ENCODE measurements at regions not wholly inside any gene's neighbourhood (a gene's known extent, or its start where the extent isn't known, plus 50 kb on each side); places are given as distances from the start of the nearest gene placed in this dataset.

DNA sequence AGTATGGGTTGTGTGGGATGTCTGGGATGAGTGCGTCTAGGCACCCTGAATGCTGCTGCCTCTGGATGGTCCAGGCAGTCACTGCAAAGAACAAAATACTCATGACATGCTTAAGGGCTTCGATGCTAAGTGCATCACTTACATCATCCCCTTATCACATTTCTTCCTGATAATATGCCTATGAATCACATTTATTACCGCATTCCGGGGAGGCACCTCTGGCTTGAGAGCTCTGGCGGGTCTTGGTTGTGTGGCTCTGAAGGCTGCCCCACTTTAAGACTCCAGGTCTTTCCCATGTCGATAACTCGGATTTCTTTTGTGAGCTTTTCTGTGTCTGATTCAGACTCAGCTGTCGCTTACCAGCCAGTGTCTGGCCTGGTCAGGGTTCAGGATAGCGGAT lies 1126.4 kb downstream of the TBC1D22A start:
- H3K27ac ChIP-seq: no peak overlapping the region
- H3K4me1 ChIP-seq: no peaks in the 10 kb centered on the region
- DNase-seq: no peak
- no peaks in the 10 kb centered on the region for H3K36me3 ChIP-seq
- intact Hi-C loops (cut with DNase I): no loop called here
- no peak for ATAC-seq
- TF ChIP-seq, protein P1, sequence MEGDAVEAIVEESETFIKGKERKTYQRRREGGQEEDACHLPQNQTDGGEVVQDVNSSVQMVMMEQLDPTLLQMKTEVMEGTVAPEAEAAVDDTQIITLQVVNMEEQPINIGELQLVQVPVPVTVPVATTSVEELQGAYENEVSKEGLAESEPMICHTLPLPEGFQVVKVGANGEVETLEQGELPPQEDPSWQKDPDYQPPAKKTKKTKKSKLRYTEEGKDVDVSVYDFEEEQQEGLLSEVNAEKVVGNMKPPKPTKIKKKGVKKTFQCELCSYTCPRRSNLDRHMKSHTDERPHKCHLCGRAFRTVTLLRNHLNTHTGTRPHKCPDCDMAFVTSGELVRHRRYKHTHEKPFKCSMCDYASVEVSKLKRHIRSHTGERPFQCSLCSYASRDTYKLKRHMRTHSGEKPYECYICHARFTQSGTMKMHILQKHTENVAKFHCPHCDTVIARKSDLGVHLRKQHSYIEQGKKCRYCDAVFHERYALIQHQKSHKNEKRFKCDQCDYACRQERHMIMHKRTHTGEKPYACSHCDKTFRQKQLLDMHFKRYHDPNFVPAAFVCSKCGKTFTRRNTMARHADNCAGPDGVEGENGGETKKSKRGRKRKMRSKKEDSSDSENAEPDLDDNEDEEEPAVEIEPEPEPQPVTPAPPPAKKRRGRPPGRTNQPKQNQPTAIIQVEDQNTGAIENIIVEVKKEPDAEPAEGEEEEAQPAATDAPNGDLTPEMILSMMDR (IDR thresholded peaks at IDR 0.05): no peak
- no peak for TF ChIP-seq POLR2A (IDR thresholded peaks at IDR 0.05)
- WGBS, 4 donors: 71 to 80% (median 74%) methylated on average over 9 of the region's 9 CpGs
- H3K9me3 ChIP-seq: peaks cover 0 to 9% (median 0%) of the 10 kb centered on the region in 12 donors
- no peak overlapping the region for H3K4me3 ChIP-seq
- peaks cover 0 to 24% (median 0%) of the 10 kb centered on the region in 9 donors for H3K27me3 ChIP-seq

DNA sequence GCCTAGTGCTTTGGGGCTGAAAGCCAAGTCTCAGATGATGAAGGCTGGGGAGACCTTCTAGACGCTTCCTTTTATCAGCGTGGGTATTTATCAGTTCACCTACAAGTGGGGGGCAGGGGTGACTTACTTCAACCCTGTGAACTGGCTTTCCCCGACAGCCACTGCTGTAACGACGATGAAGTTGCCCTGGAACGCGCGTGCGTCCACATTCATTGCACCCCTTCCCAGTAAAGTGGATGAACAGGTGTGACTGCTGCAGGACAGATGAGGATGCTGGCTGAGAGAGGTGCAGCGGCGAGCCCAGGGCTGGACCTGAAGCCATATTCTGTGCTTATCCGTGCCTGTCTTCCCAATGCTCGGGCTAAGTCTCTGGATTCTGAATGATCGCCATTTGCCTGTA lies 1122.3 kb downstream of the TBC1D22A start:
- no peaks in the 10 kb centered on the region for H3K36me3 ChIP-seq
- ATAC-seq: no peak
- no peaks in the 10 kb centered on the region for H3K4me1 ChIP-seq
- H3K4me3 ChIP-seq: no peak overlapping the region
- TF ChIP-seq, protein P1 (IDR thresholded peaks at IDR 0.05): no peak
- no peak for TF ChIP-seq POLR2A (IDR thresholded peaks at IDR 0.05)
- no peak for DNase-seq
- intact Hi-C loops (cut with DNase I): no loop called here
- peaks cover 0 to 29% (median 0%) of the 10 kb centered on the region in 9 donors for H3K27me3 ChIP-seq
- no peaks in the 10 kb centered on the region for H3K9me3 ChIP-seq
- 89 to 94% (median 91%) methylated on average over 14 of the region's 14 CpGs for WGBS, 4 donors
- H3K27ac ChIP-seq: no peak overlapping the region

DNA sequence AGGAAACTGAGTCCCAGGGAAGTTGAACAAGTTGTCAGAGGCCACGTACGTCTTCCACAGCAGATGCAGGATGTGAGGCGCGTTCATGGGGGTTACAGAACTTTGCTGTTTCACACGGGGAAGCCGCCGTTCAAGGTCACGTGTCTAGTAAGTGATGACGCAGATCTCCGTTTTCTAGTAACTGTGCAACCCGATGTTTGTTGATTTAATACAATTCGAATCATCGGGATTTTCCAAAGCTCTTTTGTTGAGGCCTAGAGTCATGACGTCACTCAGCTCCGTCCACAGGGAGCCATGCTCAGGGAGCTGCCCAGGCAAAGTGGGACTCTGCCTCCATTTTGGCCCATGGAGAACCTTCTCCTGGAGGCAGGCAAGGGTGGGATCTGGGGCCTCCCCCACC lies 1121.8 kb downstream of the TBC1D22A start:
- Histone ChIP-seq H3K27ac (no peak overlapping the region), H3K36me3 (no peaks in the 10 kb centered on the region), H3K4me3 (no peak overlapping the region), H3K9me3 (no peaks in the 10 kb centered on the region), H3K4me1 (no peaks in the 10 kb centered on the region), H3K27me3 (peaks cover 0 to 34% (median 0%) of the 10 kb centered on the region in 9 donors)
- TF ChIP-seq POLR2A (IDR thresholded peaks at IDR 0.05): no peak
- TF ChIP-seq, protein P1 (IDR thresholded peaks at IDR 0.05): no peak
- ATAC-seq (no peak), DNase-seq (no peak)
- intact Hi-C loops (cut with DNase I): no loop called here
- 77 to 89% (median 86%) methylated on average over 15 of the region's 15 CpGs for WGBS, 4 donors

DNA sequence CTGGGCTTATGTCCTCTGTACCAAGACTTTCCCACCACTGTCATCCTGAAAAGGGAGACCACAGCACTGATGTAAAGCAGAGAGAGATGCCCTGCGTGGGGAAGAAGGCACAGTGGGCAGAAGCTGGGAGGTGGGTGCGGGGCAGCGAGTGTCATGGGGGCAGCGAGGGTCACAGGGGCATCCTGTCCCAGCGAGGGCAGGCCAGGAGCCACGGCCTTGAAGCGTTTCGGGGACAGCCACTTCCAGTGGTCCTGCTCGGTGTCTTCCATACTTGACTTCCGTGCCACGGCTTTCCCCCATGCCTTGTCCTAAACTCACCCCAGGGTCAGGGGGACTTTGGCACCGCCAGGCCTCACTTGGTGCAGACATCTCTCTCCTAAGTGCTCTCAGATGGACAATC lies 1121.3 kb downstream of the TBC1D22A start:
- intact Hi-C loops (cut with DNase I): no loop called here
- no peaks in the 10 kb centered on the region for H3K9me3 ChIP-seq
- no peaks in the 10 kb centered on the region for H3K36me3 ChIP-seq
- no peak overlapping the region for H3K27ac ChIP-seq
- TF ChIP-seq, protein P1 (IDR thresholded peaks at IDR 0.05): no peak
- no peak for TF ChIP-seq POLR2A (IDR thresholded peaks at IDR 0.05)
- H3K4me3 ChIP-seq: no peak overlapping the region
- ATAC-seq (no peak), DNase-seq (no peak)
- peaks cover 0 to 30% (median 0%) of the 10 kb centered on the region in 9 donors for H3K27me3 ChIP-seq
- 86 to 90% (median 88%) methylated on average over 11 to 12 of the region's 12 CpGs for WGBS, 4 donors
- no peaks in the 10 kb centered on the region for H3K4me1 ChIP-seq

Data from heart left ventricle (tissue), 16 donors.